K562 (cell line): ENCODE measurements at regions not wholly inside any gene's neighbourhood (a gene's known extent, or its start where the extent isn't known, plus 50 kb on each side); places are given as distances from the start of the nearest gene placed in this dataset.

ENCODE experiments used
- CREB1 ChIP-seq, 2 experiments: sonication (generic) in 1 of 2; formaldehyde crosslinking in 1 of 2; IDR thresholded peaks; 2 replicates each; pipeline versions ENCODE4 v1.6.1 to v1.8.0; 2012 to 2022; ENCODE audit warnings: inconsistent platforms in 1 of 2, mild to moderate bottlenecking in 1 of 2, missing genetic modification reagents in 1 of 2, moderate library complexity in 1 of 2
- DPF2 ChIP-seq: fragments of 450-650 bp; IDR thresholded peaks from 2 replicates; pipeline ENCODE4 v1.6.1; 2016
- HNRNPLL ChIP-seq: fragments of 200-400 bp; formaldehyde crosslinking; IDR thresholded peaks from 2 replicates; pipeline ENCODE4 v1.6.1; 2017; ENCODE audit warnings: low read length, low read depth, mild to moderate bottlenecking; ENCODE audit not compliant: poor library complexity, severe bottlenecking
- KHSRP ChIP-seq: fragments of 450-650 bp; IDR thresholded peaks from 2 replicates; pipeline ENCODE4 v1.6.1; 2017
- MIER1 ChIP-seq: fragments of 450-650 bp; IDR thresholded peaks from 2 replicates; pipeline ENCODE4 v1.6.1; 2016; ENCODE audit warnings: antibody characterized with exemption, mild to moderate bottlenecking, low read depth
- RBM22 ChIP-seq: fragments of 200-400 bp; formaldehyde crosslinking; IDR thresholded peaks from 2 replicates; pipeline ENCODE4 v1.6.1; 2018; ENCODE audit warnings: low read length, low read depth; ENCODE audit not compliant: poor library complexity, severe bottlenecking
- RNF2 ChIP-seq: sonication (generic); IDR thresholded peaks from 2 replicates; pipeline ENCODE4 v1.6.1; 2016
- SAP30 ChIP-seq: fragments of 200-600 bp; sonication (generic); IDR thresholded peaks from 2 replicates; pipeline ENCODE4 v1.6.1; 2012; ENCODE audit warnings: borderline replicate concordance, low read depth, mild to moderate bottlenecking, moderate library complexity, low read length, control low read depth, inconsistent platforms; ENCODE audit not compliant: insufficient read depth, poor library complexity, severe bottlenecking
- SMARCE1 ChIP-seq: fragments of 450-650 bp; IDR thresholded peaks from 2 replicates; pipeline ENCODE4 v1.7.1; 2016; ENCODE audit warnings: mild to moderate bottlenecking
- THRAP3 ChIP-seq: fragments of 450-650 bp; IDR thresholded peaks from 2 replicates; pipeline ENCODE4 v1.6.1; 2016; ENCODE audit warnings: mild to moderate bottlenecking, inconsistent platforms, borderline replicate concordance
- ZBED1 ChIP-seq: IDR thresholded peaks from 2 replicates; pipeline ENCODE4 v1.6.1; 2014
- ZNF121 ChIP-seq: sonication (generic); formaldehyde crosslinking; conservative IDR thresholded peaks from 2 replicates; pipeline ENCODE4 v1.8.0; 2022; ENCODE audit warnings: missing genetic modification reagents
- ZNF124 ChIP-seq: sonication (generic); formaldehyde crosslinking; IDR thresholded peaks from 2 replicates; pipeline ENCODE4 v1.8.1; 2022; ENCODE audit warnings: missing genetic modification reagents
- ZNF263 ChIP-seq: sonication (generic); formaldehyde crosslinking; IDR thresholded peaks from 2 replicates; pipeline ENCODE4 v1.8.0; 2022; ENCODE audit warnings: mild to moderate bottlenecking, missing genetic modification reagents, borderline replicate concordance
- ZNF431 ChIP-seq: sonication (generic); formaldehyde crosslinking; IDR thresholded peaks from 2 replicates; pipeline ENCODE4 v1.8.0; 2022; ENCODE audit warnings: mild to moderate bottlenecking, missing genetic modification reagents
- ZNF584 ChIP-seq: fragments of 200-800 bp; sonication (Bioruptor generic); IDR thresholded peaks from 2 replicates; pipeline ENCODE4 v1.6.1; 2016; ENCODE audit warnings: low read depth, mild to moderate bottlenecking, missing genetic modification characterization, missing compliant biosample characterization
- ZNF644 ChIP-seq: fragments of 200-800 bp; sonication (Bioruptor generic); IDR thresholded peaks from 2 replicates; pipeline ENCODE4 v1.6.1; 2016; ENCODE audit warnings: low read depth, missing genetic modification characterization, missing compliant biosample characterization
- TF ChIP-seq, protein P1 (sequence below): fragments of 250-450 bp; sonication (Bioruptor Pico); IDR thresholded peaks from 2 replicates; pipeline ENCODE4 v1.4.0; 2020; ENCODE audit warnings: mild to moderate bottlenecking
- TF ChIP-seq, protein P2 (sequence below): fragments of 250-450 bp; sonication (Bioruptor Pico); IDR thresholded peaks from 2 replicates; pipeline ENCODE4 v1.5.0; 2020; ENCODE audit warnings: mild to moderate bottlenecking, borderline replicate concordance
- TF ChIP-seq, protein P3 (sequence below): fragments of 450-650 bp; IDR thresholded peaks from 2 replicates; pipeline ENCODE4 v1.6.1; 2016; ENCODE audit warnings: mild to moderate bottlenecking
- TF ChIP-seq, protein P4 (sequence below): fragments of 250-450 bp; sonication (Bioruptor Pico); IDR thresholded peaks from 2 replicates; pipeline ENCODE4 v1.8.0; 2021; ENCODE audit warnings: mild to moderate bottlenecking, moderate library complexity

DNA sequence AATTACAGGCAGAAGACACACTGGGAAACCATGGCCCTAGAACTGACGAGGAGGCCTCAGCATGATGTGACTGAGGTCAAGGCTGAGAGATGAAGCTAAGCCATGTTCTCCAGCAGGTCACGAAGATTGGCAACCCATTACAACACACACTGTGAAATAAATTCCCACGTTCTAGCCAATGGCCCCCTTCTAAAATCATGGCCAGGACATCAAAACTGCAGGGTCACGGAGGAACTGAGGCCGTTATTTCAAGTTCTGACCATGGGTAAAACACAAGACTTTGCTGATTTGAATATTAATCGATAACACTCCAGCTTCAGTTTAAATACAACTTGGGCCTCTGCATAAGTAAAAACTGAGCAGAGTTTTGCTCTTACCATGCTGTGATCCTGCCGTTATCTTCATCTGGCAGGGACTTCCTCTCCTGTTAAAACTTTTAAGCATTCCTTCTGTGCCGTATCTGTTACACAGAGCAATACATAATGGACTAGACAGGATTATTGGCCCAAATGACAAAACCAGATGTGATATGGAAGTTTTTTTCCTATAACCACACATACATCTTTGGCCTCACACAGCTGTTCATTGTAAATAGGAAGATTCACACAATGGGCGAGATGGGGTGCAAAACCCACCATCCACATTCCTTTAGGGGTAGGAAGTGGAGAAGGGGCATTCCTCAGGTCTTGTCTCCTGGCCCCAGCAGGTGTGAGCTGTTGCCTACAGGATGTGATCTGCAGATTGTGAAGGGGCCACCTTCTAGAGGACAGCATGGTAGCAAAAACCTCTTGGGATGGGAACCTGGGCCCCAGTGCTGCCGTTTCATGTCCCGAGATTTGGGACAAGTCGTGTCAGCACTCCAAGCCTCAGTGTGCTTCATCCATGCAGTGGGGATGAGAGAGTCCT is 207.4 kb downstream of the OPA1 start (continued):
- TF ChIP-seq, protein P1, sequence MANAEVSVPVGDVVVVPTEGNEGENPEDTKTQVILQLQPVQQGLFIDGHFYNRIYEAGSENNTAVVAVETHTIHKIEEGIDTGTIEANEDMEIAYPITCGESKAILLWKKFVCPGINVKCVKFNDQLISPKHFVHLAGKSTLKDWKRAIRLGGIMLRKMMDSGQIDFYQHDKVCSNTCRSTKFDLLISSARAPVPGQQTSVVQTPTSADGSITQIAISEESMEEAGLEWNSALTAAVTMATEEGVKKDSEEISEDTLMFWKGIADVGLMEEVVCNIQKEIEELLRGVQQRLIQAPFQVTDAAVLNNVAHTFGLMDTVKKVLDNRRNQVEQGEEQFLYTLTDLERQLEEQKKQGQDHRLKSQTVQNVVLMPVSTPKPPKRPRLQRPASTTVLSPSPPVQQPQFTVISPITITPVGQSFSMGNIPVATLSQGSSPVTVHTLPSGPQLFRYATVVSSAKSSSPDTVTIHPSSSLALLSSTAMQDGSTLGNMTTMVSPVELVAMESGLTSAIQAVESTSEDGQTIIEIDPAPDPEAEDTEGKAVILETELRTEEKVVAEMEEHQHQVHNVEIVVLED (CRISPR knock-in tag), result no peak
- TF ChIP-seq CREB1 (IDR thresholded peaks at IDR 0.05) (no peak), CREB1 (CRISPR knock-in tag; IDR thresholded peaks at IDR 0.05) (no peak), ZNF263 (CRISPR knock-in tag) (no peak), ZBED1 (no peak), THRAP3 (no peak), ZNF124 (CRISPR knock-in tag) (no peak), KHSRP (no peak), DPF2 (peak; percentile 84), MIER1 (no peak), ZNF121 (CRISPR knock-in tag) (no peak), ZNF644 (tag) (no peak), SMARCE1 (peak; percentile 49; the same call in 1 of the 2 replicates), SAP30 (no peak), ZNF431 (CRISPR knock-in tag) (no peak), ZNF584 (CRISPR knock-in tag) (no peak), RNF2 (peak; percentile 59; the same call in 1 of the 2 replicates), RBM22 (no peak), HNRNPLL (no peak)
- TF ChIP-seq, protein P2, sequence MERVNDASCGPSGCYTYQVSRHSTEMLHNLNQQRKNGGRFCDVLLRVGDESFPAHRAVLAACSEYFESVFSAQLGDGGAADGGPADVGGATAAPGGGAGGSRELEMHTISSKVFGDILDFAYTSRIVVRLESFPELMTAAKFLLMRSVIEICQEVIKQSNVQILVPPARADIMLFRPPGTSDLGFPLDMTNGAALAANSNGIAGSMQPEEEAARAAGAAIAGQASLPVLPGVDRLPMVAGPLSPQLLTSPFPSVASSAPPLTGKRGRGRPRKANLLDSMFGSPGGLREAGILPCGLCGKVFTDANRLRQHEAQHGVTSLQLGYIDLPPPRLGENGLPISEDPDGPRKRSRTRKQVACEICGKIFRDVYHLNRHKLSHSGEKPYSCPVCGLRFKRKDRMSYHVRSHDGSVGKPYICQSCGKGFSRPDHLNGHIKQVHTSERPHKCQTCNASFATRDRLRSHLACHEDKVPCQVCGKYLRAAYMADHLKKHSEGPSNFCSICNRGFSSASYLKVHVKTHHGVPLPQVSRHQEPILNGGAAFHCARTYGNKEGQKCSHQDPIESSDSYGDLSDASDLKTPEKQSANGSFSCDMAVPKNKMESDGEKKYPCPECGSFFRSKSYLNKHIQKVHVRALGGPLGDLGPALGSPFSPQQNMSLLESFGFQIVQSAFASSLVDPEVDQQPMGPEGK (CRISPR knock-in tag), result no peak
- TF ChIP-seq, protein P3, sequence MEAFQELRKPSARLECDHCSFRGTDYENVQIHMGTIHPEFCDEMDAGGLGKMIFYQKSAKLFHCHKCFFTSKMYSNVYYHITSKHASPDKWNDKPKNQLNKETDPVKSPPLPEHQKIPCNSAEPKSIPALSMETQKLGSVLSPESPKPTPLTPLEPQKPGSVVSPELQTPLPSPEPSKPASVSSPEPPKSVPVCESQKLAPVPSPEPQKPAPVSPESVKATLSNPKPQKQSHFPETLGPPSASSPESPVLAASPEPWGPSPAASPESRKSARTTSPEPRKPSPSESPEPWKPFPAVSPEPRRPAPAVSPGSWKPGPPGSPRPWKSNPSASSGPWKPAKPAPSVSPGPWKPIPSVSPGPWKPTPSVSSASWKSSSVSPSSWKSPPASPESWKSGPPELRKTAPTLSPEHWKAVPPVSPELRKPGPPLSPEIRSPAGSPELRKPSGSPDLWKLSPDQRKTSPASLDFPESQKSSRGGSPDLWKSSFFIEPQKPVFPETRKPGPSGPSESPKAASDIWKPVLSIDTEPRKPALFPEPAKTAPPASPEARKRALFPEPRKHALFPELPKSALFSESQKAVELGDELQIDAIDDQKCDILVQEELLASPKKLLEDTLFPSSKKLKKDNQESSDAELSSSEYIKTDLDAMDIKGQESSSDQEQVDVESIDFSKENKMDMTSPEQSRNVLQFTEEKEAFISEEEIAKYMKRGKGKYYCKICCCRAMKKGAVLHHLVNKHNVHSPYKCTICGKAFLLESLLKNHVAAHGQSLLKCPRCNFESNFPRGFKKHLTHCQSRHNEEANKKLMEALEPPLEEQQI, result no peak
- TF ChIP-seq, protein P4, sequence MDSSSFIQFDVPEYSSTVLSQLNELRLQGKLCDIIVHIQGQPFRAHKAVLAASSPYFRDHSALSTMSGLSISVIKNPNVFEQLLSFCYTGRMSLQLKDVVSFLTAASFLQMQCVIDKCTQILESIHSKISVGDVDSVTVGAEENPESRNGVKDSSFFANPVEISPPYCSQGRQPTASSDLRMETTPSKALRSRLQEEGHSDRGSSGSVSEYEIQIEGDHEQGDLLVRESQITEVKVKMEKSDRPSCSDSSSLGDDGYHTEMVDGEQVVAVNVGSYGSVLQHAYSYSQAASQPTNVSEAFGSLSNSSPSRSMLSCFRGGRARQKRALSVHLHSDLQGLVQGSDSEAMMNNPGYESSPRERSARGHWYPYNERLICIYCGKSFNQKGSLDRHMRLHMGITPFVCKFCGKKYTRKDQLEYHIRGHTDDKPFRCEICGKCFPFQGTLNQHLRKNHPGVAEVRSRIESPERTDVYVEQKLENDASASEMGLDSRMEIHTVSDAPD (CRISPR knock-in tag), result no peak
